Mucosa of descending colon (tissue), 3 donors: ENCODE measurements at regions not wholly inside any gene's neighbourhood (a gene's known extent, or its start where the extent isn't known, plus 50 kb on each side); places are given as distances from the start of the nearest gene placed in this dataset.

Source experiments
- ATAC-seq: fragments of 200-7000 bp; cut with Tn5 transposase; one replicate; pipeline ENCODE4 v1.9.1; 2020; ENCODE audit warnings: mild to moderate bottlenecking, moderate library complexity
- DNase-seq, 3 donors: peaks; one replicate each; pipeline ENCODE4 v3.0.0-alpha.2; 2020
- H3K36me3 ChIP-seq: fragments of 200-600 bp; one replicate; pipeline ENCODE4 v1.8.0; 2021; ENCODE audit warnings: low read depth, mild to moderate bottlenecking
- H3K4me1 ChIP-seq: fragments of 200-600 bp; one replicate; pipeline ENCODE4 v1.8.0; 2021; ENCODE audit warnings: low read depth, mild to moderate bottlenecking
- H3K4me3 ChIP-seq: fragments of 200-600 bp; one replicate; pipeline ENCODE4 v1.8.0; 2021; ENCODE audit warnings: mild to moderate bottlenecking
- H3K9me3 ChIP-seq: fragments of 200-600 bp; one replicate; pipeline ENCODE4 v1.8.0; 2021; ENCODE audit warnings: mild to moderate bottlenecking
- CTCF ChIP-seq: fragments of 200-600 bp; IDR thresholded peaks from one replicate; pipeline ENCODE4 v1.8.0; 2022; ENCODE audit warnings: antibody characterized with exemption, mild to moderate bottlenecking
- intact Hi-C, 2 donors: fragments of 100-400 bp; cut with DNase I in 1 of 2; cut with micrococcal nuclease in 1 of 2; formaldehyde crosslinking; loops; one replicate each; pipeline versions ENCODE4 v1.11.0 to v1.11.1; 2022; cut with DNase I, micrococcal nuclease
- donor health status: DM: no; HTN: no; CAD: no; lungs with moderate emphysema.
- donor health status: DM: no; HTN: no; CAD: no.
- donor health status: DM: no; HTN: yes; CAD: no.

- DNase-seq (no peak), ATAC-seq (no peak)
- Histone ChIP-seq H3K4me3 (no peak overlapping the region), H3K4me1 (no peaks in the 10 kb centered on the region), H3K36me3 (no peaks in the 10 kb centered on the region), H3K9me3 (no peaks in the 10 kb centered on the region)
- intact Hi-C loops = no loop called here
- no peak for TF ChIP-seq CTCF
These were observed 90.2 kb upstream of the ERCC4 start for GRCh38 chr16:13829697-13830299.

- no peak overlapping the region for H3K4me3 ChIP-seq
- H3K4me1 ChIP-seq = no peaks in the 10 kb centered on the region
- no peak for ATAC-seq
- TF ChIP-seq CTCF = no peak
- no peaks in the 10 kb centered on the region for H3K36me3 ChIP-seq
- intact Hi-C loops = no loop called here
- no peak for DNase-seq
- H3K9me3 ChIP-seq = no peaks in the 10 kb centered on the region
These were observed 86.4 kb upstream of the ERCC4 start for GRCh38 chr16:13833515-13833914.

- H3K4me1 ChIP-seq = no peaks in the 10 kb centered on the region
- no peak for ATAC-seq
- TF ChIP-seq CTCF = no peak
- DNase-seq = no peak
- no peak overlapping the region for H3K4me3 ChIP-seq
- no peaks in the 10 kb centered on the region for H3K36me3 ChIP-seq
- intact Hi-C loops = no loop called here
- no peaks in the 10 kb centered on the region for H3K9me3 ChIP-seq
These were observed 84.6 kb upstream of the ERCC4 start for GRCh38 chr16:13835387-13835786.

GRCh38 chr16:13835935-13836730 lies 83.8 kb upstream of the ERCC4 start:
- intact Hi-C loops = no loop called here
- Histone ChIP-seq H3K4me3 (no peak overlapping the region), H3K9me3 (no peaks in the 10 kb centered on the region), H3K36me3 (no peaks in the 10 kb centered on the region), H3K4me1 (no peaks in the 10 kb centered on the region)
- DNase-seq = no peak
- no peak for ATAC-seq
- no peak for TF ChIP-seq CTCF

- intact Hi-C loops = no loop called here
- DNase-seq = no peak
- Histone ChIP-seq H3K9me3 (no peaks in the 10 kb centered on the region), H3K4me3 (no peak overlapping the region), H3K4me1 (no peaks in the 10 kb centered on the region), H3K36me3 (no peaks in the 10 kb centered on the region)
- TF ChIP-seq CTCF = no peak
- no peak for ATAC-seq
These were observed 81.4 kb upstream of the ERCC4 start for GRCh38 chr16:13838401-13839190.
